ENCODE measurements at regions not wholly inside any gene's neighbourhood (a gene's known extent, or its start where the extent isn't known, plus 50 kb on each side); places are given as distances from the start of the nearest gene placed in this dataset.

DNA sequence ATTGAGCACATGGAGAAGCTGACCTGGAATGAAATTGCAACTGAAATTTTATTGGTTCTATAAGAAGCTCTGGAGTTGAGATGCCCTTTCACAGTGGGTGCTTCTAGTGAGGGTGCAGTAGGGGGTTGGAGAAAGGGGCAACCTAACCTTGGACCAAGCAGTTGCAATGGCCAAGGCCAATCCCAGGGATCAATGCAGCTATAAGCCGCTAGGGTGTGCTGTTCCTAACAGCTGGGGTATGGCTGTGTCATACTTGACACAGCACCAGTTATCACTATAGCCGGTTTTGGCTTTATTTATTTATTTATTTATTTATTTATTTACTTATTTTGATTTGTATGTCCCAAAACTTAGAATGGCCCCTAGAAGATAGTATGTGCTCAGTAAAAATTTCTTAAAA is 505.9 kb downstream of the FLRT2 start:
- no peak overlapping the region for H3K9ac ChIP-seq (ENCODE audit: low read depth, low read length)
- no peaks in the 10 kb centered on the region for H3K9me3 ChIP-seq (ENCODE audit: control insufficient read depth, insufficient read depth, low read length)
- no peaks in the 10 kb centered on the region for H3K36me3 ChIP-seq (ENCODE audit: insufficient read depth, low read length)
- H3K4me1 ChIP-seq (ENCODE audit: insufficient read depth, low read length) = no peaks in the 10 kb centered on the region

GRCh38 chr14:86027990-86028389 is 498.0 kb downstream of the FLRT2 start:
- no peaks in the 10 kb centered on the region for H3K36me3 ChIP-seq (ENCODE audit: insufficient read depth, low read length)
- no peak overlapping the region for H3K9ac ChIP-seq (ENCODE audit: low read depth, low read length)
- no peaks in the 10 kb centered on the region; the same call in 1 of the 2 replicates for H3K9me3 ChIP-seq (ENCODE audit: control insufficient read depth, insufficient read depth, low read length)
- no peaks in the 10 kb centered on the region for H3K4me1 ChIP-seq (ENCODE audit: insufficient read depth, low read length)

DNA sequence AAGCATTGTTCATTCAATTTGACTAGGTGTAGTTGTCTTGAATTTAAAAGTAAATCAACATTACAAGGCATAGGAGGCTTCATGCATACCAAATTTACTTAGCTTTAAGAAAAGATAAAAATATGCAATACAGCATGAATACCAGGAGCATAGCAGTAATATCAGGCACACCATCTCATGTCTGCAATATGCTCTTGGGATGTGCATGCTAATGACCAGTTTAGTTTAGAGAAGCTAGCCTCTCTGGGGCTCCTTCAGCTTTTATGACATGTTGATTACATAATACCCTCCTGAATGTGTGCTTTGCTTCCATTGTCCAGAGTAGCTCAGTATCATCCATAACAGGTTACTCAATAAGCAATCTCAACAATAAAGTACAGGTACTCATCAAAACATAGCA is 497.2 kb downstream of the FLRT2 start:
- Histone ChIP-seq H3K4me1 (ENCODE audit: insufficient read depth, low read length) (no peaks in the 10 kb centered on the region), H3K9ac (ENCODE audit: low read depth, low read length) (no peak overlapping the region), H3K9me3 (ENCODE audit: control insufficient read depth, insufficient read depth, low read length) (no peaks in the 10 kb centered on the region; the same call in 1 of the 2 replicates), H3K36me3 (ENCODE audit: insufficient read depth, low read length) (no peaks in the 10 kb centered on the region)

DNA sequence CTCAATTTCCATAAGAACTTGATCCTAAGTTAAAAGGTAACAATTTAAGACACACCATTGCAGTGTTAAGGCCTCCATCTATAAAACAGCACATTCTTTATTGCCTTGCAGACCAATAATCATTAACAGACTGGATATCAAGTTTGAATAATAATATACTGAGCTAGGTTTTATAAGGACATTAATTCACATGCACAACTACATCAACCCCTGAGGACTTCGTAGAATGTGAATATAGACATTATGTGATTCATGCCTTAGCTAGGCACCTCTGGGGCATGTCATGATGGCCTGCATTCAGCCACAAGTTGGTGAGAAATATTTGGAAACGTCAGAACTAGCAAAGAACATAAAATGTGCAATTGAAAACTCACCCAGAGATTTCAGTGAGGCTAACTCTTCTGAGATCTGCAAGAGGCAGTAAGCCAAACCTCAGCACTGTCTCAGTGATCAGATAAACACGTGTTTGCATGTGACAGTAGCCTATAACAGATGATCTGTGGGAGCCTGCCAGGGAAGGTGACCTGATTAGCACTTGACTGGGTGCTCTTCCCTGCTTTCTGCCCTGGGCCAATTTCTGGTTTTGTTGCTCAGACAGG is 492.2 kb downstream of the FLRT2 start:
- H3K9me3 ChIP-seq (ENCODE audit: control insufficient read depth, insufficient read depth, low read length) = no peaks in the 10 kb centered on the region
- H3K4me1 ChIP-seq (ENCODE audit: insufficient read depth, low read length) = no peaks in the 10 kb centered on the region
- no peaks in the 10 kb centered on the region for H3K36me3 ChIP-seq (ENCODE audit: insufficient read depth, low read length)
- no peak overlapping the region for H3K9ac ChIP-seq (ENCODE audit: low read depth, low read length)

GRCh38 chr14:86020841-86021240 is 490.9 kb downstream of the FLRT2 start:
- no peaks in the 10 kb centered on the region for H3K36me3 ChIP-seq (ENCODE audit: insufficient read depth, low read length)
- H3K4me1 ChIP-seq (ENCODE audit: insufficient read depth, low read length) = no peaks in the 10 kb centered on the region
- no peaks in the 10 kb centered on the region for H3K9me3 ChIP-seq (ENCODE audit: control insufficient read depth, insufficient read depth, low read length)
- H3K9ac ChIP-seq (ENCODE audit: low read depth, low read length) = no peak overlapping the region

DNA sequence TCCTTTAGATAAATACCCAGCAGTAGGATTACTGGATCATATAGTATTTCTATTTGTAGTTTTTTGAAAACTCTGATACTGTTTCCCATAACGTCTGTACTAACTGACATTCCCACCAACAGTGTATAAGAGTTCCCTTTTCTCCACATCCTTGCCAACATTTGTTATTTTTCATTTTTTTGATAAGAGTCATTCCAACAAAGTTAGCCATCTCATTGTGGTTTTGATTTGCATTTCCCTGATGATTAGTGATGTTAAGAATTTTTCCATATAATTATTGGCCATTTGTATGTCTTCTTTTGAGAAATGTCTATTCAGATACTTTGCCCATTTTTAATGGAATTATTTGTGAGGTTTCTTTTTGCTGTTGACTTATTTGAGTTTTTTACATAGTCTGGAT is 486.0 kb downstream of the FLRT2 start:
- no peak overlapping the region for H3K9ac ChIP-seq (ENCODE audit: low read depth, low read length)
- H3K36me3 ChIP-seq (ENCODE audit: insufficient read depth, low read length) = no peaks in the 10 kb centered on the region
- H3K4me1 ChIP-seq (ENCODE audit: insufficient read depth, low read length) = no peaks in the 10 kb centered on the region
- no peaks in the 10 kb centered on the region for H3K9me3 ChIP-seq (ENCODE audit: control insufficient read depth, insufficient read depth, low read length)

DNA sequence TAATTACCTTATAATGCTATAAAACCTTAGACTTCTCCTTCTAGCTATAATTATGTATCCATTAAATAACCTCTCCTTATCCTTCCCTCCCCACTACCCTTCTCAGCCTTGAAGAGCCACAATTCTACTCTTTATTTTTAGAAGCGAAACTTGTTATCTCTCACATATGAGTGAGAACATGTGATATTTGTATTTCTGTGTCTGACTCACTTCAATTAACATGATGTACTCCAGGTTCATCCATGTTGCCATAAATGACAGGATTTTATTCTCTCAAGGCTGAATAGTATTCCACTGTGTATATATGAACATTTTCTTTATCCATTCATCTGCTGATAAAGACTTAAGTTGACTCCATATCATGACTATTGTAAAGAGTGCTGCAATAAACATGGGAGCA is 485.6 kb downstream of the FLRT2 start:
- Histone ChIP-seq H3K9me3 (ENCODE audit: control insufficient read depth, insufficient read depth, low read length) (no peaks in the 10 kb centered on the region), H3K4me1 (ENCODE audit: insufficient read depth, low read length) (no peaks in the 10 kb centered on the region), H3K9ac (ENCODE audit: low read depth, low read length) (no peak overlapping the region), H3K36me3 (ENCODE audit: insufficient read depth, low read length) (no peaks in the 10 kb centered on the region)

- no peak overlapping the region for H3K9ac ChIP-seq (ENCODE audit: low read depth, low read length)
- H3K36me3 ChIP-seq (ENCODE audit: insufficient read depth, low read length) = no peaks in the 10 kb centered on the region
- no peaks in the 10 kb centered on the region for H3K4me1 ChIP-seq (ENCODE audit: insufficient read depth, low read length)
- no peaks in the 10 kb centered on the region for H3K9me3 ChIP-seq (ENCODE audit: control insufficient read depth, insufficient read depth, low read length)
These were observed 483.7 kb downstream of the FLRT2 start for GRCh38 chr14:86013641-86014040.

- Histone ChIP-seq H3K36me3 (ENCODE audit: insufficient read depth, low read length) (no peaks in the 10 kb centered on the region), H3K4me1 (ENCODE audit: insufficient read depth, low read length) (no peaks in the 10 kb centered on the region), H3K9me3 (ENCODE audit: control insufficient read depth, insufficient read depth, low read length) (no peaks in the 10 kb centered on the region), H3K9ac (ENCODE audit: low read depth, low read length) (no peak overlapping the region)
These were observed 482.5 kb downstream of the FLRT2 start for GRCh38 chr14:86012461-86012860.

GRCh38 chr14:86003998-86004397 is 474.1 kb downstream of the FLRT2 start:
- no peaks in the 10 kb centered on the region for H3K36me3 ChIP-seq (ENCODE audit: insufficient read depth, low read length)
- H3K9ac ChIP-seq (ENCODE audit: low read depth, low read length) = no peak overlapping the region
- H3K4me1 ChIP-seq (ENCODE audit: insufficient read depth, low read length) = no peaks in the 10 kb centered on the region
- no peaks in the 10 kb centered on the region for H3K9me3 ChIP-seq (ENCODE audit: control insufficient read depth, insufficient read depth, low read length)

DNA sequence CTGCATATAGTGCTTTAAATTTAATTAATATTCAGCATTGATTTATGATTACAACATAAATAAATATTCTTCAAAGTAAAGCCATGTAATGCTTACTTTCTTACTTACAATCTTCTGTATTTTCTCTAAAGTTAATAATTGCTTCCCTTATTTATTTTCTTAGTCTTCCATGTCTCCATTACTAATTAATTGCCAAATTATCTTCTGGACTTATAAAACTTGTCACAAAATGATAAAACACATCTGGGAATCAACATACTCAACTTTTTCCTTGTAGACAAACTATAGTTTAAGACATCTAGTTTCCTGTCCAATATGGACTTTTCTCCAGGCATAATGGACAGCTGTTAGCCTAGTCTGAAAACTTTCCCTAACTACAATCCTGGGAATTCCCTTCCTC is 466.6 kb downstream of the FLRT2 start:
- H3K4me1 ChIP-seq (ENCODE audit: insufficient read depth, low read length) = no peaks in the 10 kb centered on the region
- no peaks in the 10 kb centered on the region for H3K36me3 ChIP-seq (ENCODE audit: insufficient read depth, low read length)
- no peaks in the 10 kb centered on the region for H3K9me3 ChIP-seq (ENCODE audit: control insufficient read depth, insufficient read depth, low read length)
- H3K9ac ChIP-seq (ENCODE audit: low read depth, low read length) = no peak overlapping the region

DNA sequence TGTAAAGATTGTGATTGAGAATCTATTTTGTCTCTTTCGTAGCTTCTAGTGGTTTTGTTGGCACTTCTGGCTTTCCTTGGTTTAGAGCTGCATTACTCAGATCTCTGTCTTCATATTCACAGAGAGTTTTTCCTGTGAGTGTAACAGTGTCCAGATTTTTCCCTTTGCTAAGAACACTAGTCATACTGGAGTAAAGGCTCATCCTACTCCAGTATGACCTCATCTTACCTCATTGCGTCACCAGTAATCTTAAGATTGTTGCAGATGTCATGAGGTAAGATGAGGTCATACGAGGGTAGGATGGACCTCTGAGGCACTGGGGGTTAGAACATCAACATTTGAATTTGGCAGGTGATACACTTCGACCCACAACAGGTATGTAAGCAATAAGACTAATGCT is 461.2 kb downstream of the FLRT2 start:
- Histone ChIP-seq H3K9ac (ENCODE audit: low read depth, low read length) (no peak overlapping the region), H3K9me3 (ENCODE audit: control insufficient read depth, insufficient read depth, low read length) (no peaks in the 10 kb centered on the region), H3K36me3 (ENCODE audit: insufficient read depth, low read length) (no peaks in the 10 kb centered on the region), H3K4me1 (ENCODE audit: insufficient read depth, low read length) (no peaks in the 10 kb centered on the region)

GRCh38 chr14:85987907-85988306 is 458.0 kb downstream of the FLRT2 start:
- Histone ChIP-seq H3K9ac (ENCODE audit: low read depth, low read length) (no peak overlapping the region), H3K9me3 (ENCODE audit: control insufficient read depth, insufficient read depth, low read length) (no peaks in the 10 kb centered on the region), H3K4me1 (ENCODE audit: insufficient read depth, low read length) (no peaks in the 10 kb centered on the region), H3K36me3 (ENCODE audit: insufficient read depth, low read length) (no peaks in the 10 kb centered on the region)

- no peak overlapping the region for H3K9ac ChIP-seq (ENCODE audit: low read depth, low read length)
- no peaks in the 10 kb centered on the region for H3K4me1 ChIP-seq (ENCODE audit: insufficient read depth, low read length)
- no peaks in the 10 kb centered on the region for H3K9me3 ChIP-seq (ENCODE audit: control insufficient read depth, insufficient read depth, low read length)
- no peaks in the 10 kb centered on the region for H3K36me3 ChIP-seq (ENCODE audit: insufficient read depth, low read length)
These were observed 457.3 kb downstream of the FLRT2 start for GRCh38 chr14:85987292-85987691.

- no peak overlapping the region for H3K9ac ChIP-seq (ENCODE audit: low read depth, low read length)
- no peaks in the 10 kb centered on the region for H3K4me1 ChIP-seq (ENCODE audit: insufficient read depth, low read length)
- H3K36me3 ChIP-seq (ENCODE audit: insufficient read depth, low read length) = no peaks in the 10 kb centered on the region
- H3K9me3 ChIP-seq (ENCODE audit: control insufficient read depth, insufficient read depth, low read length) = no peaks in the 10 kb centered on the region
These were observed 448.8 kb downstream of the FLRT2 start for GRCh38 chr14:85978582-85979250.

Data from ES-I3 (cell line).